ENCODE measurements at regions not wholly inside any gene's neighbourhood (a gene's known extent, or its start where the extent isn't known, plus 50 kb on each side); places are given as distances from the start of the nearest gene placed in this dataset.

- 79 to 88% methylated on average over 9 of the region's 9 CpGs for WGBS, 2 donors
- intact Hi-C loops (cut with DNase I; ENCODE audit: low total_unique reads): no loop called here
- DNase-seq (ENCODE audit: low spot score in 2 of 2): no peak
- no peak overlapping the region for H3K4me3 ChIP-seq (ENCODE audit: low read depth, poor library complexity, severe bottlenecking)
- TF ChIP-seq CTCF (IDR thresholded peaks at IDR 0.05): no peak
- TF ChIP-seq POLR2A (IDR thresholded peaks at IDR 0.05): no peak
Observed at GRCh38 chr2:129796801-129797488, 182.5 kb upstream of the RAB6C start.

- 78 to 81% methylated on average over 16 of the region's 16 CpGs for WGBS, 2 donors
- intact Hi-C loops (cut with DNase I; ENCODE audit: low total_unique reads): no loop called here
- no peak overlapping the region for H3K4me3 ChIP-seq (ENCODE audit: low read depth, poor library complexity, severe bottlenecking)
- TF ChIP-seq POLR2A (IDR thresholded peaks at IDR 0.05): no peak
- no peak for TF ChIP-seq CTCF (IDR thresholded peaks at IDR 0.05)
- DNase-seq (ENCODE audit: low spot score in 2 of 2): peak in 1 of 2 donors; percentile 65
Observed at GRCh38 chr2:129797489-129798300, 181.8 kb upstream of the RAB6C start.

GRCh38 chr2:129798301-129798581 lies 181.2 kb upstream of the RAB6C start:
- peak in 1 of 2 donors; percentile 59 for DNase-seq (ENCODE audit: low spot score in 2 of 2)
- 85 to 95% methylated on average over 9 of the region's 9 CpGs for WGBS, 2 donors
- no peak for TF ChIP-seq POLR2A (IDR thresholded peaks at IDR 0.05)
- no peak for TF ChIP-seq CTCF (IDR thresholded peaks at IDR 0.05)
- H3K4me3 ChIP-seq (ENCODE audit: low read depth, poor library complexity, severe bottlenecking): no peak overlapping the region
- intact Hi-C loops (cut with DNase I; ENCODE audit: low total_unique reads): no loop called here

- H3K4me3 ChIP-seq (ENCODE audit: low read depth, poor library complexity, severe bottlenecking): no peak overlapping the region
- 90 to 91% methylated on average over 9 of the region's 9 CpGs for WGBS, 2 donors
- no peak for TF ChIP-seq POLR2A (IDR thresholded peaks at IDR 0.05)
- TF ChIP-seq CTCF (IDR thresholded peaks at IDR 0.05): no peak
- no peak for DNase-seq (ENCODE audit: low spot score in 2 of 2)
- intact Hi-C loops (cut with DNase I; ENCODE audit: low total_unique reads): no loop called here
Observed at GRCh38 chr2:129798626-129799025, 180.8 kb upstream of the RAB6C start.

GRCh38 chr2:129799036-129799958 lies 180.2 kb upstream of the RAB6C start:
- 93 to 95% methylated on average over 18 of the region's 18 CpGs for WGBS, 2 donors
- DNase-seq (ENCODE audit: low spot score in 2 of 2): peak in 1 of 2 donors; percentile 72
- intact Hi-C loops (cut with DNase I; ENCODE audit: low total_unique reads): no loop called here
- H3K4me3 ChIP-seq (ENCODE audit: low read depth, poor library complexity, severe bottlenecking): no peak overlapping the region
- no peak for TF ChIP-seq CTCF (IDR thresholded peaks at IDR 0.05)
- no peak for TF ChIP-seq POLR2A (IDR thresholded peaks at IDR 0.05)

Measured in lower leg skin (tissue), 4 donors.